ENCODE measurements at regions not wholly inside any gene's neighbourhood (a gene's known extent, or its start where the extent isn't known, plus 50 kb on each side); places are given as distances from the start of the nearest gene placed in this dataset.
A peak's percentile ranks its signal among the peaks of the same experiment; 100 is the strongest.

DNA sequence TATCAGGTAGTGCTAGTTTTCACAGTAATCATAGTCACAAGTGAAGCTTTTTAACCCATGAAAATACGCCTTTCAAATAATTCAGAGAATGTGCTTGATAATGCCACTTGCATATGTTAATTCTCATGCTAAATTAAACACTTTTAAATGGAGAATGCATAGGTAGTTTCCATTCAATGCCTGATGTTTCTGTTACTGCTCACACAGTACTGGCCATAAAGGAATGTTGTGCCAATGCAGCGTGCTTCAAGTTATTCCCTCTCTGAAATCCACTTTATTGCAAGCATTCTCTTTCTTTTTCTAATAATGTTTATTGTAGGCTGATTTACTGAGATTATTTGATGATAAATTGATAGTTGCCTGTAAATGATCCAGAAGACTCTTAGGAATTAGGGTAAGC is 513.0 kb upstream of the KLF12 start:
- H3K4me3 Mint-ChIP-seq, result no peak overlapping the region
- H3K36me3 Mint-ChIP-seq, result no peaks in the 10 kb centered on the region
- no peaks in the 10 kb centered on the region for H3K27me3 Mint-ChIP-seq
- peaks cover 7% of the 10 kb centered on the region for H3K9me3 Mint-ChIP-seq (ENCODE audit: low read depth)
- no peaks in the 10 kb centered on the region for H3K4me1 Mint-ChIP-seq (ENCODE audit: low read depth)
- no peak overlapping the region for H3K27ac Mint-ChIP-seq

GRCh38 chr13:74646091-74646490 is 511.9 kb upstream of the KLF12 start:
- Mint-ChIP-seq H3K36me3 (no peaks in the 10 kb centered on the region), H3K4me3 (no peak overlapping the region), H3K4me1 (ENCODE audit: low read depth) (no peaks in the 10 kb centered on the region), H3K9me3 (ENCODE audit: low read depth) (peaks cover 7% of the 10 kb centered on the region), H3K27me3 (no peaks in the 10 kb centered on the region), H3K27ac (no peak overlapping the region)

DNA sequence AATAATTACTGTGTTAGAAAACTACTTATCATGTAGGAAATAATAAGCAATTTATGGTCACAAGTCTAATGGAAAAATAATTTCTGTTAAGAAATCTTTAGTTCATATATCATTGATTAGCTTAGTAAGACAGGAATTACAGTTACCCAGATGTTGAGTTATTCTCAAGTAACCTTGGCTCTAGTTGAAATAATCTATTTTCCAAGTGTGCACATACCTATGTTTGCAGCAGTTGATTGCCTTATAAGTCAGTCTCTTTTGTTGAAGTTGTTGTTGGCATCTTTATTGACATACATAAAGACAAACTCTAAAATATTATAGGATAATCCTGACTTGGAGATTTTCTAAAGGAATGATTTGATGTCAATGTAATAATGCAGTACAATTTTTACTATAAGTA is 511.4 kb upstream of the KLF12 start:
- no peak overlapping the region for H3K27ac Mint-ChIP-seq
- no peaks in the 10 kb centered on the region for H3K36me3 Mint-ChIP-seq
- H3K9me3 Mint-ChIP-seq (ENCODE audit: low read depth), result peaks cover 7% of the 10 kb centered on the region
- no peaks in the 10 kb centered on the region for H3K27me3 Mint-ChIP-seq
- H3K4me3 Mint-ChIP-seq, result no peak overlapping the region
- no peaks in the 10 kb centered on the region for H3K4me1 Mint-ChIP-seq (ENCODE audit: low read depth)

GRCh38 chr13:74644229-74644628 is 510.0 kb upstream of the KLF12 start:
- Mint-ChIP-seq H3K27ac (no peak overlapping the region), H3K4me3 (no peak overlapping the region)

DNA sequence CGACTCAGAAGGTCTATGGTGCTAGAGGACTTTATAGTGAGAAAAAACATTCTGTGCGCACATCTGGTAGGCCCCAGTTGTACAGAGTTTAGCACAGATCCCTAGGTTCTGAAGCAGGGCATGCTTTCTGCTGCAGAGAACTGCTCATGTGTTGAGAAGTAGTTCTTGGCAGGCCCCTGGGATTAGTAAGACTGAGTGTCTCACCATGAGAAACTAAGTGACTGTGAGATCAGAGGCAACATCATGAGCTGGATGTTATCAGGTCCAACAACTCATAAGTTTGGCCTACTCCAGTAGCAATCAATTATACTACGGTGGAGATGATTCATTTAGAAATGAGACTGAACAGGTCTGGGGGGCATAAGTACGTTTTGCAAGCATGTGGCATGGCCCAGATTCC is 507.4 kb upstream of the KLF12 start:
- Mint-ChIP-seq H3K36me3 (no peaks in the 10 kb centered on the region), H3K27ac (no peak overlapping the region), H3K27me3 (no peaks in the 10 kb centered on the region), H3K4me1 (ENCODE audit: low read depth) (no peaks in the 10 kb centered on the region), H3K4me3 (no peak overlapping the region), H3K9me3 (ENCODE audit: low read depth) (peaks cover 7% of the 10 kb centered on the region)

More at GRCh38 chr13:74644229-74644628, 510.0 kb upstream of the KLF12 start:
- no peaks in the 10 kb centered on the region for H3K4me1 Mint-ChIP-seq (ENCODE audit: low read depth)
- H3K27me3 Mint-ChIP-seq, result no peaks in the 10 kb centered on the region
- H3K9me3 Mint-ChIP-seq (ENCODE audit: low read depth), result peaks cover 7% of the 10 kb centered on the region
- no peaks in the 10 kb centered on the region for H3K36me3 Mint-ChIP-seq

DNA sequence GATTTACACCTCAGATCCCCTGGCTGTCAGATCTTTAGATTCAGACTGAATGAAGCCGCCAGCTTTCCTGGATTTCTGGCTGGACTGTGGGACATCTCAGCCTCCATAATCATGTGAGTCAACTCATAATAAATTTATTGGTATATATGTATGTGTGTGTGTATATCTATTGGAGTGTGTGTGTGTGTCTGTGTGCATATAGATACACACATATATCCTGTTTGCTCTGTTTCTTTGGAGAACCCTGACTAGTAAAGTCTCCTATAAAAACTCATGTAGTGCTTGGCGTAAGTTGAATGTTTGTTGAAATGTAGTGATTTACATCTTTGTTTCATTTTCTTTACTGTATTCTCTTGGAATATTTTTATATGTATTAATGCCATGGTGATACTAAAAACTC is 499.5 kb upstream of the KLF12 start:
- no peaks in the 10 kb centered on the region for H3K9me3 Mint-ChIP-seq (ENCODE audit: low read depth)
- no peaks in the 10 kb centered on the region for H3K36me3 Mint-ChIP-seq
- no peak overlapping the region for H3K27ac Mint-ChIP-seq
- peaks cover 2% of the 10 kb centered on the region for H3K27me3 Mint-ChIP-seq
- H3K4me1 Mint-ChIP-seq (ENCODE audit: low read depth), result no peaks in the 10 kb centered on the region
- no peak overlapping the region for H3K4me3 Mint-ChIP-seq

DNA sequence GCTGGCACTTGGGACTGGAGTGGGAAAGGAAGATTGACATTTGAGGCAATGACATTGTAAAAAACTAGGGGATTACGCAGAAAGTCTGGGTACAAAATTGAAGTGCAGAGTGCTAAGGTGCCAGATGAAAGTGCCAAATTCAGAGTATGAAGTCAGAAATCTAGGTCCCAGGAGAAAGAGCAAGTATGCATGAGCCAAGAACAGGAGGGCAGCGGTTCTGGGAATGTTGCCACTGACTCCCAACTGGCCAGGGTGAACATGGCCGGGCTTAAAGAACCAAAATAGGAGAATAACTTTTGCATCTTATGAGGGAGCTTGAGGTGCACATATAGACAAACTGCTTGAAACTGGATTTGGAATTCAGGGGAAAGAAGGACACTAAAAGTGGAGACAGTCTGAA is 495.8 kb upstream of the KLF12 start:
- H3K27me3 Mint-ChIP-seq, result peaks cover 4% of the 10 kb centered on the region
- no peaks in the 10 kb centered on the region for H3K4me1 Mint-ChIP-seq (ENCODE audit: low read depth)
- H3K4me3 Mint-ChIP-seq, result no peak overlapping the region
- H3K9me3 Mint-ChIP-seq (ENCODE audit: low read depth), result no peaks in the 10 kb centered on the region
- no peaks in the 10 kb centered on the region for H3K36me3 Mint-ChIP-seq
- no peak overlapping the region for H3K27ac Mint-ChIP-seq

DNA sequence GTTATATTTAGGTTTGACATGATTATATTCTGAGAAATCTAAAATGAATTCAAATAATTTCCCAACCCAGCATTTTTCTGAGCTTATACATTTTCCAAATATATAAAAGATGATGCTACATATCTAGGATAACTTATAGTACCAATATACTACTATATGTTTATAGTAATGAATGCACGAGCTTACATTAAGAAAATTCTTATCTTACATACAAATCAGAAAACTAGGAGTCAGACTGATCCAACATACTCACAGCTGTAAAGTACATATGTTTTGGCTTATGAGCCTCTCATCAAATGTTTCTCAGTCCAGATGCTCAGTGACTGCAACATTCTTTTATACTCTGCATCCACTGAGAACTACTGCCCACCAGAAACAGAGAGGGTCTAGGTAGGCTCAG is 491.3 kb upstream of the KLF12 start:
- Mint-ChIP-seq H3K27ac (no peak overlapping the region), H3K27me3 (peaks cover 9% of the 10 kb centered on the region), H3K36me3 (no peaks in the 10 kb centered on the region), H3K9me3 (ENCODE audit: low read depth) (no peaks in the 10 kb centered on the region), H3K4me3 (no peak overlapping the region), H3K4me1 (ENCODE audit: low read depth) (no peaks in the 10 kb centered on the region)

DNA sequence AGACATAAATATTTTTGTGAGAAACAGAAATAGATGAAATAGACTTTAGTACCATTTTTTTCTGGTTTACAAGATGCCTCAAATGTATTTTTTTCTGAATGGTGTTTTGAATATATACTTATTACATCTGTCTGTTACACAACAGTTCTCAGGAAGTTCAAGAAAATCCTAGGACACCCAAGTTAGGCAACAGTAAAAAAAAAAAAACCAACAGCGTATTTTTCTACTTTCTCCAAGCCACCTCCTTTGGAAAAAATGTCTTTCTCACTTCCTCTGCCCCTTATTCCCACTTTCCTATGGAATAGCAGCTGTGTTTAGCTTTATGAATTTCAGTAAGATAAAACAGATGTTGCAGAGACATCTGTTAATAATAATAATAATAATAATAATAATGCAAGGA is 489.6 kb upstream of the KLF12 start:
- Mint-ChIP-seq H3K27me3 (peaks cover 7% of the 10 kb centered on the region), H3K36me3 (no peaks in the 10 kb centered on the region), H3K4me1 (ENCODE audit: low read depth) (no peaks in the 10 kb centered on the region), H3K9me3 (ENCODE audit: low read depth) (no peaks in the 10 kb centered on the region), H3K4me3 (no peak overlapping the region), H3K27ac (no peak overlapping the region)

DNA sequence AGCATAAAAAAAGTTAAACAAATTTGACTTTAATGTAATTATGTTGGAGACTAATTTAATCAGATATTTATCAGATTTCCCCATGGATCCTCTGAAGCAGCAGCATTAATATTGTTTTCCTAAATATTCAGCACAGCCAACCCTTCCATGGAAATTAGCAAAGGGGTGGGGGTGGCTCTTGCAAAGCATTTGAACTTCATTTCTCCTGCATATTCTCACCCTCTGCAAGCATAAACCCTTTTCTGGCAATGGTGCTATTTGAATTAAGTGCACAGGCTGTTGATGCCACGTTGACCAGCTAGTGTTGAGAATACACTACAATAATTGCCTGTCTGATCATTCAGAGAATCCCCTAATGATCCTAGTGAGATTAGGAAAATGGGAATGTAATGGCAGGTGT is 488.1 kb upstream of the KLF12 start:
- no peaks in the 10 kb centered on the region for H3K9me3 Mint-ChIP-seq (ENCODE audit: low read depth)
- no peaks in the 10 kb centered on the region for H3K4me1 Mint-ChIP-seq (ENCODE audit: low read depth)
- no peak overlapping the region for H3K27ac Mint-ChIP-seq
- H3K27me3 Mint-ChIP-seq, result peaks cover 7% of the 10 kb centered on the region
- no peaks in the 10 kb centered on the region for H3K36me3 Mint-ChIP-seq
- H3K4me3 Mint-ChIP-seq, result no peak overlapping the region

- no peaks in the 10 kb centered on the region for H3K4me1 Mint-ChIP-seq (ENCODE audit: low read depth)
- no peak overlapping the region for H3K27ac Mint-ChIP-seq
- no peaks in the 10 kb centered on the region for H3K36me3 Mint-ChIP-seq
- H3K4me3 Mint-ChIP-seq, result no peak overlapping the region
- no peaks in the 10 kb centered on the region for H3K9me3 Mint-ChIP-seq (ENCODE audit: low read depth)
- peaks cover 5% of the 10 kb centered on the region for H3K27me3 Mint-ChIP-seq
Measured at GRCh38 chr13:74620711-74621110, 486.5 kb upstream of the KLF12 start.

DNA sequence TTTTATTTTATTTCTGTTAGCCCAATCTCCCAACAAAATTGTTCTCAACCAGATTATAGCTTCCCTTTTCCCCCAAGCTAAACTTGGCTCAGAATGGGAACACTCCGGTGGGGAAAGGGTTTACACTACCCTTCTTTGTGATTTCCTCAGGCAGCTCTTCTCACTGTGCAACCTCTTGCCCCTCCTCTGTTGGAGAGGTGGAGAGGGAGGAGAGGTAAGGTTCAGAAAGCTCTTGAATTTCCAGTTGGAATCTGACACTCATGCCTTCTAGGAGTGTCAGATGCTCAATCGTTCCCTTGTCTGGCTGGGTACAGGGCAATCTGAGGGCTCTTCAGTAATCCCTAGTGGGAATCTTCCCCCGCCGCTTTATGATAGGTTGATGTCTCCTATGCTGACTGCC is 486.1 kb upstream of the KLF12 start:
- H3K27ac Mint-ChIP-seq, result no peak overlapping the region
- no peak overlapping the region for H3K4me3 Mint-ChIP-seq
- H3K4me1 Mint-ChIP-seq (ENCODE audit: low read depth), result no peaks in the 10 kb centered on the region
- no peaks in the 10 kb centered on the region for H3K9me3 Mint-ChIP-seq (ENCODE audit: low read depth)
- H3K27me3 Mint-ChIP-seq, result peaks cover 5% of the 10 kb centered on the region
- H3K36me3 Mint-ChIP-seq, result no peaks in the 10 kb centered on the region

- peaks cover 5% of the 10 kb centered on the region for H3K27me3 Mint-ChIP-seq
- peaks cover 10% of the 10 kb centered on the region for H3K9me3 Mint-ChIP-seq (ENCODE audit: low read depth)
- H3K4me1 Mint-ChIP-seq (ENCODE audit: low read depth), result no peaks in the 10 kb centered on the region
- no peaks in the 10 kb centered on the region for H3K36me3 Mint-ChIP-seq
- no peak overlapping the region for H3K4me3 Mint-ChIP-seq
- H3K27ac Mint-ChIP-seq, result no peak overlapping the region
Measured at GRCh38 chr13:74597526-74597925, 463.3 kb upstream of the KLF12 start.

DNA sequence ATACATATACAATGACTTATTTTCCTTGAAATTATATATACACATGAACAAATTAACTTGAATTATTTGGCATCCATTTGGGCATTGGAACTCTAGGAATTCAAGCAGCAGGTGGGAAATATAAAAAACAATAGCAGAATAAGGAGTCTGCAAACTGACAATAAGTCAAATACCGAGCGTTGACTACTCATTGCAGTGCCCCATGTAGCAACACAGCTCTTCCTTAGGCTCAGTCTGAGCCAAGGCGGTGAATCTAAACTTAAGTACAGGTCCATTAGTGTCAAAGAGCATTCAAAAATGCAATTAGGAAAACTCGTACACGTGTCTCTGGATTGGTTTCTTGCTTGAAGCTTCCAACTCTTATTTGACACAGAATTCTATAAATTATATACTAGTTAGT is 462.5 kb upstream of the KLF12 start:
- Mint-ChIP-seq H3K27ac (no peak overlapping the region), H3K9me3 (ENCODE audit: low read depth) (peaks cover 10% of the 10 kb centered on the region), H3K36me3 (no peaks in the 10 kb centered on the region), H3K4me3 (no peak overlapping the region), H3K27me3 (peaks cover 4% of the 10 kb centered on the region), H3K4me1 (ENCODE audit: low read depth) (no peaks in the 10 kb centered on the region)

DNA sequence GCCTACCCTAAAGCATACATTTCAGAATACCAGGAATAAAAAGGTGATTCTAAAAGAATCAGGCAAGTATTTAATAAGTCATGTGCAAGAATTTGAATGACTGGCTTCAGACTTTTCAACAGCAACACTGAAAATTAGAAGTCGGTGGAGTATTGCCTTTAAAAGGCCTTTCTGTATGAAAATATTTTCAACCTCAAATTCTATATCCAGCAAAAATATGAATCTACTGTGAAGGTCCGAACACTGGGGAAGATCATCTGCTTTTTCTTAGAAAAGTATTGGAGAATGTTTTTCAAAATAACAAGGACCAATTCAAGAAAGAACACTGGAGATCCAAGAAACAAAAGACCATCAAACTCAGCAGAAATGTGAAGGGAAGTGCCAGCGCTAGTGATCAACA is 459.5 kb upstream of the KLF12 start:
- no peak overlapping the region for H3K4me3 Mint-ChIP-seq
- H3K4me1 Mint-ChIP-seq (ENCODE audit: low read depth), result no peaks in the 10 kb centered on the region
- peaks cover 8% of the 10 kb centered on the region for H3K27me3 Mint-ChIP-seq
- H3K27ac Mint-ChIP-seq, result no peak overlapping the region
- H3K9me3 Mint-ChIP-seq (ENCODE audit: low read depth), result peaks cover 10% of the 10 kb centered on the region
- H3K36me3 Mint-ChIP-seq, result no peaks in the 10 kb centered on the region

- no peaks in the 10 kb centered on the region for H3K9me3 Mint-ChIP-seq (ENCODE audit: low read depth)
- no peak overlapping the region for H3K27ac Mint-ChIP-seq
- H3K27me3 Mint-ChIP-seq, result peaks cover 9% of the 10 kb centered on the region
- no peaks in the 10 kb centered on the region for H3K36me3 Mint-ChIP-seq
- H3K4me1 Mint-ChIP-seq (ENCODE audit: low read depth), result no peaks in the 10 kb centered on the region
- H3K4me3 Mint-ChIP-seq, result no peak overlapping the region
Measured at GRCh38 chr13:74586847-74587246, 452.6 kb upstream of the KLF12 start.

GRCh38 chr13:74576420-74576819 is 442.2 kb upstream of the KLF12 start:
- no peaks in the 10 kb centered on the region for H3K9me3 Mint-ChIP-seq (ENCODE audit: low read depth)
- H3K4me3 Mint-ChIP-seq, result peak overlapping the region; percentile 78
- no peaks in the 10 kb centered on the region for H3K36me3 Mint-ChIP-seq
- H3K4me1 Mint-ChIP-seq (ENCODE audit: low read depth), result peaks cover 10% of the 10 kb centered on the region
- H3K27me3 Mint-ChIP-seq, result peaks cover 38% of the 10 kb centered on the region
- H3K27ac Mint-ChIP-seq, result no peak overlapping the region

All from activated naive CD8-positive, alpha-beta T cell (primary cell).